SW480 (cell line): ENCODE measurements at regions not wholly inside any gene's neighbourhood (a gene's known extent, or its start where the extent isn't known, plus 50 kb on each side); places are given as distances from the start of the nearest gene placed in this dataset.
"Not testable (repeated sequence)": the region's sequence is repeated elsewhere in the genome, so short reads cannot be mapped to it uniquely, and the experiment has no call there.

Source experiments
- DNase-seq: peaks from one replicate; pipeline ENCODE4 v3.0.0-alpha.2; 2016; ENCODE audit warnings: low spot score

- no peak for DNase-seq
Observed at GRCh38 chr6:62889240-62889639, 322.0 kb upstream of the FKBP1C start.

GRCh38 chr6:62891065-62891647 is 320.1 kb upstream of the FKBP1C start:
- no peak for DNase-seq

- DNase-seq: no peak
Observed at GRCh38 chr6:62894114-62894513, 317.2 kb upstream of the FKBP1C start.

GRCh38 chr6:62903266-62903665 is 308.0 kb upstream of the FKBP1C start:
- no peak for DNase-seq

GRCh38 chr6:62904687-62905086 is 306.6 kb upstream of the FKBP1C start:
- DNase-seq: no peak

GRCh38 chr6:62914530-62914929 is 296.7 kb upstream of the FKBP1C start:
- DNase-seq: no peak

- DNase-seq: no peak
Observed at GRCh38 chr6:62923728-62924127, 287.5 kb upstream of the FKBP1C start.

- DNase-seq: no peak
Observed at GRCh38 chr6:62940848-62941247, 270.4 kb upstream of the FKBP1C start.

GRCh38 chr6:62942000-62942399 is 269.3 kb upstream of the FKBP1C start:
- no peak for DNase-seq

- no peak for DNase-seq
Observed at GRCh38 chr6:62968834-62969233, 242.4 kb upstream of the FKBP1C start.

GRCh38 chr6:62971976-62972658 is 239.2 kb upstream of the FKBP1C start:
- DNase-seq: no peak

- DNase-seq: no peak
Observed at GRCh38 chr6:62974452-62974851, 236.8 kb upstream of the FKBP1C start.

- DNase-seq: no peak
Observed at GRCh38 chr6:62976566-62976965, 234.7 kb upstream of the FKBP1C start.

GRCh38 chr6:62978920-62979319 is 232.3 kb upstream of the FKBP1C start:
- no peak for DNase-seq

GRCh38 chr6:62980093-62980492 is 231.2 kb upstream of the FKBP1C start:
- DNase-seq: no peak

- no peak for DNase-seq
Observed at GRCh38 chr6:62980724-62981123, 230.5 kb upstream of the FKBP1C start.

GRCh38 chr6:62982951-62983350 is 228.3 kb upstream of the FKBP1C start:
- DNase-seq: no peak

GRCh38 chr6:62991696-62992095 is 219.6 kb upstream of the FKBP1C start:
- not testable (repeated sequence) for DNase-seq

GRCh38 chr6:62993951-62994350 is 217.3 kb upstream of the FKBP1C start:
- DNase-seq: no peak

- DNase-seq: no peak
Observed at GRCh38 chr6:62998022-62998421, 213.2 kb upstream of the FKBP1C start.

- DNase-seq: not testable (repeated sequence)
Observed at GRCh38 chr6:62999242-62999641, 212.0 kb upstream of the FKBP1C start.

- no peak for DNase-seq
Observed at GRCh38 chr6:62999796-63000195, 211.5 kb upstream of the FKBP1C start.

- not testable (repeated sequence) for DNase-seq
Observed at GRCh38 chr6:63006018-63006417, 205.3 kb upstream of the FKBP1C start.

GRCh38 chr6:63010962-63011361 is 200.3 kb upstream of the FKBP1C start:
- not testable (repeated sequence) for DNase-seq
